NCI-H1417 treated with DMSO at 0.1 percent for 48 hours (cell line): ENCODE measurements at regions not wholly inside any gene's neighbourhood (a gene's known extent, or its start where the extent isn't known, plus 50 kb on each side); places are given as distances from the start of the nearest gene placed in this dataset.
"Not testable (repeated sequence)": the region's sequence is repeated elsewhere in the genome, so short reads cannot be mapped to it uniquely, and the experiment has no call there.

Experiments used
- DNase-seq: peaks from one replicate; lab custom pipeline; 2025; lab: John Stamatoyannopoulos, UW

DNA sequence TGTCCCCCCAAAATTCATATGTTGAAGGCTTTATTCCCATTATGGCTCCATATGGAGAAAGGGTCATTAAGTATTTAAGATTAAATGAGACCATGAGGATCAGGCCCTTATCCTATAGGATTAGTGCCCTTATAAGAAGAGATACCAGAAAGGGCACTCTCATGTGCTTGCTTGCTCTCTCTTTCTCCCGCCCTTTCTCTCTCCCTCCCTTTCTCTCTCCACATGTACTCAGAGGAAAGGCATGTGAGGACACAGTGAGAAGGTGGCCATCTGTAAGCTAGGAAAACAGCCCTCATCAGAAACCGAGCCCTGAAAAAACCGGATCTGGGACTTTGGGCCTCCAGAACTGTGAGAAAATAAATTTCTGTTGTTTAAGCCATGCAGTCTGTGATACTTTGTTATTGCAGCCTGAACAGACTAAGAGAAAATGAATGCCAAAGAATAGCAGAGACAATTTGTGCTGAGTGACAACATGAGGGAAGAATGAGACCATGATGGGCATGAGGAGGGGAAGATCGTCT, 300.0 kb upstream of the SLC39A10 start:
- DNase-seq, result no peak

- no peak for DNase-seq
Measured at GRCh38 chr2:195356026-195356425, 301.0 kb upstream of the SLC39A10 start.

- DNase-seq, result no peak
Measured at GRCh38 chr2:195352581-195352980, 304.4 kb upstream of the SLC39A10 start.

GRCh38 chr2:195343942-195344530, 313.0 kb upstream of the SLC39A10 start:
- no peak for DNase-seq

- DNase-seq, result no peak
Measured at GRCh38 chr2:195343540-195343939, 313.5 kb upstream of the SLC39A10 start.

DNA sequence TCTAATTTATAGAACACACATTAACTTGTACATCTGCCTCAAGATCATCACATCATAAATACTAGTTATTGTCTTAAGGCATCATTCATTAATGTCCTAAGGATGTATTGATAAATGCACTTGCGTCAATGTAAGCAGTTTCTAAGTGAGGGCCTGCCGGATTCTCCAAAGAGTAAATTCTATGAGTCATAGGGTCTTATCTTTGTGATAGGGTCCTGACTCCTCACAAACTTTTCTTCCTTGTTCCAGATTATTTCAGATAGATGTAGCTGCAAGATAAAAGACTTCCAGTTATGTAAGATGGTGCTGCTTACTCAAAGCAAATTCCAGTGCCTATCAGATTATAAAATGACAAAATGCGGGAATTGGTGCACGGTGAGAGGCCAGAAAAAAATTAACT, 315.0 kb upstream of the SLC39A10 start:
- DNase-seq, result no peak

- DNase-seq, result no peak
Measured at GRCh38 chr2:195338856-195339255, 318.2 kb upstream of the SLC39A10 start.

DNA sequence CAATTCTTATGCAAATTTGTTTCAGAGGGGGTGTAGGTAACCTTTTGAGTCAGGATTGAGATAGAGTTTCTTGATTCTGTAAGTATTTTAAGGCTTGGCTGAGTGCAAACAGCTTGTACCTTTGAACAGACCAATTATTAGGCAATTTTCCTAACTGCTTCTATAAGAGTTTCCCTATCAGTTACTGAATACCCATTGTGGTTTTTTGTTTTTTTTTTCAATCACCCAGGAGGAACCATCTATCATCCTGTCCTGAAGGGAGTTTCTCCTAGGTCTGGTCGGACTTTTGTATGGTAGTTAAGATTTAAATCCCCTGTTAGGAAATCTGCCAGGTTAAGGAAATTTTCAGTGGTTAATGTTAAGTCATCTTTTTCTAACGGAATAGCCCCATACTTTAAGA, 319.4 kb upstream of the SLC39A10 start:
- no peak for DNase-seq

DNA sequence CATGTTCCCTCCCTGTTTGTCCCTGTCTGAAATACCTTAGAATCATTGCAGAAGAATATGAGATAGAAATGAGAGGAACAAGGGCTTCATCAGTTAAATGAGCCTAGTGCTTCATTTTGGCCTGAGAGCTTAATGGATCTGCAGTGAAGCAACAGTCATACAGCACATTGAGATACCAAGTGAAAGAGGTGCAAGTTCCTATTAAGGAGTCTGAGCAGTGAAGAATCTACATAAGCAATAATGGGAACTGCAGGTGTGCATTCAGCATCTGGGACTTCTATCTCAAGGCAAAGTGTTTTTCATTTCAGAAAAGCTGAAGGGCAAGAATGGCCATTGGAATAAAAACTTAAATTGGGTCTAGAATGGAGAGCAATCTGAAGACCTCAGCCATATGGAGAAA, 323.2 kb upstream of the SLC39A10 start:
- no peak for DNase-seq

- DNase-seq, result no peak
Measured at GRCh38 chr2:195331966-195332365, 325.1 kb upstream of the SLC39A10 start.

DNA sequence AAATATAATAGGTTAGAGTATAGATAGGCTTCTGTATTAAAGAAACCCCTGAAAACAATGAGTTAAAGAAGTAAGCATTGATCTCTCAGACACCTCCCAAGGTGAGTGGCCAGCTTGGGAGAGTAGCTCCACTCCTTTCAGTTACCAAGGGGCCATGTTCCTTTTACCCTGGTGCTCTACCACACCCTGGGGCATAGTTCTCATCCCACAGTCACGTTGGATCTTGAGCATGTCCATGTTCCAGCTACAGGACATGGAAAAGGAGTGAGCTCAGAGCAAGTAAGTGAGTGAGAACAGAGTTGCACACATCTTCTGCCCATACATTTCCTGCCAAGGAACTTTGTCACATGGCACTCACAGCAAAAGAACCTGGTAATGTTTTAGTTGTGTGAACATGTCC, 325.9 kb upstream of the SLC39A10 start:
- DNase-seq, result no peak

DNA sequence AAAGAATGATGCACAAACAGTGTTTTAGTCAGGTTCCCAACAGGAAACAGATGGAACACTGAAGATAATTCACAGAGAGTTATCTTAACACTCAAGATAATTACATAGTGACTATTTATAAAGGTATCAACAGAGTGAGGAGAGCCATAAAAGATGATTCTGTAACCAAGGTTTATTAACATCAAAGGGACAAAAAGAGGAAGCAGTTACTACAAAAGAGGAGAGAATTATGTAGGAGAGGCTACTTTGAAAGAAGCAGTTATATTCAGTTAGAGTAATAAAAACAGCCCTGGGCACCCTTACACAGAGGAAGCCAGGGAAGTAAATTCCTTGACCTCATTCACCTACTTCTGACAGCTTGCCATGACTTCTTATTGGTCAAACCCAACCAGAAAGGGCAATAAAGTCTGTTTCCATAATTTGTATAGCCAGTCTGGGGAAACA, 326.5 kb upstream of the SLC39A10 start:
- peak; percentile 64 for DNase-seq

DNA sequence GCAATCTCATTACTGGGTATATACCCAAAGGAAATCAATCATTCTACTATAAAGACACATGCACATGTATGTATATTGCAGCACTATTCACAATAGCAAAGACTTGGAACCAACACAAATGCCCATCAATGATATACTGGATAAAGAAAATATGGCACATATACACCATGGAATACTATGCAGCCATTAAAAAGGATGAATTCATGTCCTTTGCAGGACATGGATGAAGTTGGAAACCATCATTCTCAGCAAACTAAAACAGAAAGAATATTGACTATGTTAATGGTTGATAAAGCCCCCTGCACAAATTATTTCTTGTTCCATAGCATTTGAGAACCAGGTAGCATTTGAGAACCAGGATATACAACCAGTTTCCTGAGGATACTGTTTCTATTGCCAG, 327.2 kb upstream of the SLC39A10 start:
- DNase-seq, result not testable (repeated sequence)

GRCh38 chr2:195326537-195326936, 330.5 kb upstream of the SLC39A10 start:
- no peak for DNase-seq

DNA sequence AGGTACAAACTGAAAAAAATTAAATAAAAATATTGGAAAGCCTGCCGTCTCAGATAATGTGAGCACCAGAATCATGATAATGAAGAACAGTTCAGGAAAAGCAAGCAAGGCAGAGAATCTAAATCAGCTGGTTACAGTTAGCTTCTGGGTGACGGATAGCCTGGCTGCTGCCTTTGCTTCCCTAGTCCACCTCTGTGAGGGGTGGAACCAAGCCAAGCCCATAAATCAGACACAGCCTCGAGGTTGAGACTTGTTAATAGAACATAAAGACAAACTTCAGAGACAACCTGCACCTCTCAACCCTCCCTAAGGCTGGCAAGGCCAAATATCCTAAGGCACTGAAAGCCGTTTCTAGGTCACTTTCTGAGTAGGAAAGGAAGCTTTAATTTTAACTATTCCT, 334.7 kb upstream of the SLC39A10 start:
- DNase-seq, result peak; percentile 66

DNA sequence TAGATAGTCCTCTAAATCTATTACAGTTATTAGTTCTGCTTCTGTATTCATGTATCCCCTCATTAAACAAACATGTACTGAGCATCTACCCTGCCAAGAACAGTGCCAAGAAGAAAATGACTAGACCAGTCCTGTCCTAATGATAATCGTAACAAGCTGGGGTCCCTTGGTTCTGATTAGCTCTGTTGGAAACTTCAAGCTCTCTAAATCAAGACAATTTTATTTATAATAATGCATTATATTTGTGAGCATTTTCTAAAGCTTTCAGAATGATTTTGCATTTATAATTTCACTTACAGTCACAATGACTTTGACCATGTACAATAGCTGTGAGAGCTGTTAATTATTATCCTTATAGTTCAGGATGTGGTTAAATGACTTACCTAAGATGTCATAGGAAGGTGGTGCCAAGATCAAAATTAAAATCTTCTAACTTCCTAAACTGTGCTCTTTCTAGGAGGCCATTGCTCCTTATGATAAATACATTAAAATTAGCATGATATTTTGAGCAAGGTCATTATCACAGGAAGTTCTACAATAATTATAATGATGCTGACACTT, 336.5 kb upstream of the SLC39A10 start:
- DNase-seq, result no peak

- no peak for DNase-seq
Measured at GRCh38 chr2:195319548-195320412, 337.2 kb upstream of the SLC39A10 start.

DNA sequence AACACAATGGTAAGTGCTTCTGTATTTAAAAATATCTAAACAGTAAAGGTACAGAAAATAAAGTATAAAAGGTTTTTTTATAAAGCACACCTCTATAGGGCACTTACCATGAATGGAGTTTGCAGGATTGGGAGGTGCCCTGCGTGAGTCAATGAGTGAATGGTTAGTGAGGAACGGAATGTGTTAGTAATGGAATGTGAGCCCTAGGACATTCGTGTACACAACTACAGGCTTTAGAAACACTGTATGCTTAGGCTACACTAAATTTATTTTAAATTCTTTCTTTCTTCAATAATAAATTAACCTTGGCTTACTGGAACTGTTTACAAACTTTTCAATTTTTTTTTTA, 337.9 kb upstream of the SLC39A10 start:
- DNase-seq, result no peak

- no peak for DNase-seq
Measured at GRCh38 chr2:195318440-195319111, 338.4 kb upstream of the SLC39A10 start.

DNA sequence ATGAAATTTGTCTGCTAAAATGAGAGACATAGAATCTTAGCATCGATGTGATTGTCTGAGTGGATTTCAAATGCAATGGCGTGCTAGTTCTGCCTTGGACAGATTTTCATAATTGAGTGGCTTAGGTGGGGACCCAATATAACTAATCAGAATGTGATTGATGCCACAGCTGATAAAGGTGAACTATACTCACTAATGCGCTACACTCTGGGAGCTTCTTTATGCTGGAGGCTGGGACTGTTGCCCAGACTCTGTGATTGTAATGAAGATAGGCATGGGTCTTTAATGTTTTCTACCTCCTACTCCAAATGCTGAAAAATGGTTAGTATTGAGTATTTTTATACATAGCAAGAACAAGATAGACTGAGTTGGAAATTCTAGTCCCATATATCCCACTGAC, 339.5 kb upstream of the SLC39A10 start:
- DNase-seq, result no peak

DNA sequence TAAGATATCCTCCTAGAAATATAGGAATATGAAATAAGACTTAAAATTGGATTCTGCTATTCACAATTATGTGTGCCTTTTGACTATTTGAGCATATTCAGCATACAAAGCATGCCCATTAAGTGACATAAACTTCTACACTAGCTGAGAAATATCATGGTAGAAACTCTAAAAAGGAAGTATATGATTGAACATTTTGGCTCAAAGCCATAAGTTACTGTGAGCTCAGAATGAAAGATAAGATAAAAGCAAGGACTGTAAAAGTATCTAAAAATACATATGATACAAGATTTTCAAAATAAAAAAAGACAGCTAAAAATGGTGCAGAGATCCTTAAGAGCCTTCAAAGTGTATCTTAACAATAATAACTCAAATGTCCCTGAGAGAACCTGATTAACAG, 340.5 kb upstream of the SLC39A10 start:
- no peak for DNase-seq

- no peak for DNase-seq
Measured at GRCh38 chr2:195313962-195314361, 343.1 kb upstream of the SLC39A10 start.

- no peak for DNase-seq
Measured at GRCh38 chr2:195312662-195313061, 344.4 kb upstream of the SLC39A10 start.
